Body of pancreas (tissue), 4 donors: ENCODE measurements at regions not wholly inside any gene's neighbourhood (a gene's known extent, or its start where the extent isn't known, plus 50 kb on each side); places are given as distances from the start of the nearest gene placed in this dataset.

Source experiments
- CTCF ChIP-seq, 7 experiments: fragments of 450-650 bp in 4 of 7; fragments of 200-600 bp in 3 of 7; sonication (generic) in 3 of 7; IDR thresholded peaks; one replicate each; pipeline ENCODE4 v1.5.1; 2016 to 2019; ENCODE audit warnings: antibody characterized with exemption in 7 of 7
- POLR2A ChIP-seq, 3 donors: fragments of 450-650 bp; IDR thresholded peaks; one replicate each; pipeline ENCODE4 v1.6.1; 2016; ENCODE audit warnings: antibody characterized with exemption in 3 of 3, mild to moderate bottlenecking in 2 of 3

- TF ChIP-seq CTCF (IDR thresholded peaks at IDR 0.05) (no peak), POLR2A (IDR thresholded peaks at IDR 0.05) (no peak)
These were observed 121.1 kb downstream of the CAVIN4 start for GRCh38 chr9:100698945-100699344.
